ENCODE measurements at regions not wholly inside any gene's neighbourhood (a gene's known extent, or its start where the extent isn't known, plus 50 kb on each side); places are given as distances from the start of the nearest gene placed in this dataset.

GRCh38 chr3:147141516-147142288 is 264.6 kb downstream of the ZIC4 start:
- no peak for TF ChIP-seq POLR2A (IDR thresholded peaks at IDR 0.05; ENCODE audit: low read depth, low read length)
- no peak for TF ChIP-seq POLR2AphosphoS5 (IDR thresholded peaks at IDR 0.05; ENCODE audit: low read depth, low read length)
- no peak for TF ChIP-seq TAF1 (IDR thresholded peaks at IDR 0.05; ENCODE audit: low read depth, low read length)
- TF ChIP-seq SPI1 (IDR thresholded peaks at IDR 0.05; ENCODE audit: low read depth, low read length), result no peak

Data from GM12891 (cell line).